ENCODE measurements at regions not wholly inside any gene's neighbourhood (a gene's known extent, or its start where the extent isn't known, plus 50 kb on each side); places are given as distances from the start of the nearest gene placed in this dataset.
A peak's percentile ranks its signal among the peaks of the same experiment; 100 is the strongest.

GRCh38 chr2:236964291-236964690, 121.4 kb upstream of the COPS8 start:
- Histone ChIP-seq H3K36me3 (no peaks in the 10 kb centered on the region), H3K27ac (peak overlapping the region in 1 of 2 donors; percentile 43), H3K4me1 (no peaks in the 10 kb centered on the region), H3K9me3 (no peaks in the 10 kb centered on the region), H3K27me3 (no peaks in the 10 kb centered on the region), H3K4me3 (no peak overlapping the region)
- no peak for DNase-seq (ENCODE audit: low spot score)
- TF ChIP-seq CTCF (IDR thresholded peaks at IDR 0.05), result no peak

GRCh38 chr2:236965021-236965840, 120.5 kb upstream of the COPS8 start:
- Histone ChIP-seq H3K27ac (peak overlapping the region in 1 of 2 donors; percentile 43), H3K4me1 (no peaks in the 10 kb centered on the region), H3K36me3 (no peaks in the 10 kb centered on the region), H3K9me3 (no peaks in the 10 kb centered on the region), H3K4me3 (no peak overlapping the region), H3K27me3 (no peaks in the 10 kb centered on the region)
- no peak for DNase-seq (ENCODE audit: low spot score)
- TF ChIP-seq CTCF (IDR thresholded peaks at IDR 0.05), result no peak

GRCh38 chr2:236965841-236966096, 119.9 kb upstream of the COPS8 start:
- no peak for DNase-seq (ENCODE audit: low spot score)
- Histone ChIP-seq H3K9me3 (no peaks in the 10 kb centered on the region), H3K4me3 (no peak overlapping the region), H3K4me1 (no peaks in the 10 kb centered on the region), H3K27me3 (no peaks in the 10 kb centered on the region), H3K27ac (peak overlapping the region in 1 of 2 donors; percentile 43), H3K36me3 (no peaks in the 10 kb centered on the region)
- TF ChIP-seq CTCF (IDR thresholded peaks at IDR 0.05), result no peak

- no peaks in the 10 kb centered on the region for H3K4me1 ChIP-seq
- no peak overlapping the region for H3K4me3 ChIP-seq
- H3K27me3 ChIP-seq, result no peaks in the 10 kb centered on the region
- H3K36me3 ChIP-seq, result no peaks in the 10 kb centered on the region
- H3K9me3 ChIP-seq, result no peaks in the 10 kb centered on the region
- DNase-seq (ENCODE audit: low spot score), result no peak
- no peak for TF ChIP-seq CTCF (IDR thresholded peaks at IDR 0.05)
- H3K27ac ChIP-seq, result peak overlapping the region in 1 of 2 donors; percentile 32
Measured at GRCh38 chr2:236967499-236967783, 118.2 kb upstream of the COPS8 start.

- H3K4me3 ChIP-seq, result no peak overlapping the region
- no peak for TF ChIP-seq CTCF (IDR thresholded peaks at IDR 0.05)
- no peaks in the 10 kb centered on the region for H3K4me1 ChIP-seq
- H3K27ac ChIP-seq, result no peak overlapping the region
- no peak for DNase-seq (ENCODE audit: low spot score)
- no peaks in the 10 kb centered on the region for H3K27me3 ChIP-seq
- no peaks in the 10 kb centered on the region for H3K36me3 ChIP-seq
- no peaks in the 10 kb centered on the region for H3K9me3 ChIP-seq
Measured at GRCh38 chr2:236968101-236968879, 117.4 kb upstream of the COPS8 start.
